Keratinocyte (primary cell): ENCODE measurements at regions not wholly inside any gene's neighbourhood (a gene's known extent, or its start where the extent isn't known, plus 50 kb on each side); places are given as distances from the start of the nearest gene placed in this dataset.

Experiments used
- EZH2 ChIP-seq: IDR thresholded peaks from one replicate; pipeline ENCODE4 v1.6.1; 2012; ENCODE audit warnings: inconsistent platforms, mild to moderate bottlenecking, low read length, moderate library complexity
- TF ChIP-seq, protein P1 (sequence below), 3 experiments: IDR thresholded peaks in 1 of 3; conservative IDR thresholded peaks in 1 of 3; optimal IDR thresholded peaks in 1 of 3; 2 replicates in 2 of 3; 3 replicates in 1 of 3; pipeline versions ENCODE3 to v1.5.1; 2011; ENCODE audit warnings: low read length in 3 of 3, mild to moderate bottlenecking in 3 of 3, moderate library complexity in 2 of 3, control low read depth in 1 of 3, inconsistent platforms in 1 of 3; ENCODE audit not compliant: insufficient read depth in 2 of 3; ENCODE audit errors: extremely low read depth in 1 of 3

DNA sequence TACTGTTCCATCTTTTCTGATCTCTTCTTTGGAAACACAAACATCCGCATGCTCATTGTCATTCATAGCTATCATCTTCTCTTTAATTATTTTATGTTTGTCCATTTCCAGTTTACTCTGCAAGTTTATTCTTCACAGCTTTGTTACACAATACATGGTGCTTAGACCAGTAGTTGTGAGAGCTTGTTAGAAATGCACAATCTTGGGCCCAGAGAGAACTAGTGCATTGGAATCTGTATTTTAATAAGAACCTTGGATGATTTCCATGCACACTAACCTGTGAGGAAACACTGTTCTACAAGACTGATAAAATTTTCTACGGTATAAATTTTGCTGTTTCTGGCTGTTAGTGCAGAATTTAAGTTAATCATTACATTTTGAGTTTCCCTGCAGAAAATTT is 59.3 kb upstream of the SLC2A13 start:
- TF ChIP-seq, protein P1, sequence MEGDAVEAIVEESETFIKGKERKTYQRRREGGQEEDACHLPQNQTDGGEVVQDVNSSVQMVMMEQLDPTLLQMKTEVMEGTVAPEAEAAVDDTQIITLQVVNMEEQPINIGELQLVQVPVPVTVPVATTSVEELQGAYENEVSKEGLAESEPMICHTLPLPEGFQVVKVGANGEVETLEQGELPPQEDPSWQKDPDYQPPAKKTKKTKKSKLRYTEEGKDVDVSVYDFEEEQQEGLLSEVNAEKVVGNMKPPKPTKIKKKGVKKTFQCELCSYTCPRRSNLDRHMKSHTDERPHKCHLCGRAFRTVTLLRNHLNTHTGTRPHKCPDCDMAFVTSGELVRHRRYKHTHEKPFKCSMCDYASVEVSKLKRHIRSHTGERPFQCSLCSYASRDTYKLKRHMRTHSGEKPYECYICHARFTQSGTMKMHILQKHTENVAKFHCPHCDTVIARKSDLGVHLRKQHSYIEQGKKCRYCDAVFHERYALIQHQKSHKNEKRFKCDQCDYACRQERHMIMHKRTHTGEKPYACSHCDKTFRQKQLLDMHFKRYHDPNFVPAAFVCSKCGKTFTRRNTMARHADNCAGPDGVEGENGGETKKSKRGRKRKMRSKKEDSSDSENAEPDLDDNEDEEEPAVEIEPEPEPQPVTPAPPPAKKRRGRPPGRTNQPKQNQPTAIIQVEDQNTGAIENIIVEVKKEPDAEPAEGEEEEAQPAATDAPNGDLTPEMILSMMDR (optimal IDR thresholded peaks at IDR 0.05 in 1 of 3, IDR thresholded peaks at IDR 0.05 in 1 of 3, conservative IDR thresholded peaks at IDR 0.05 in 1 of 3; ENCODE audit: extremely low read depth in 1 of 3, insufficient read depth in 2 of 3, low read length in 3 of 3): no peak
- no peak for TF ChIP-seq EZH2
